ENCODE measurements at regions not wholly inside any gene's neighbourhood (a gene's known extent, or its start where the extent isn't known, plus 50 kb on each side); places are given as distances from the start of the nearest gene placed in this dataset.
"Not testable (repeated sequence)": the region's sequence is repeated elsewhere in the genome, so short reads cannot be mapped to it uniquely, and the experiment has no call there.

DNA sequence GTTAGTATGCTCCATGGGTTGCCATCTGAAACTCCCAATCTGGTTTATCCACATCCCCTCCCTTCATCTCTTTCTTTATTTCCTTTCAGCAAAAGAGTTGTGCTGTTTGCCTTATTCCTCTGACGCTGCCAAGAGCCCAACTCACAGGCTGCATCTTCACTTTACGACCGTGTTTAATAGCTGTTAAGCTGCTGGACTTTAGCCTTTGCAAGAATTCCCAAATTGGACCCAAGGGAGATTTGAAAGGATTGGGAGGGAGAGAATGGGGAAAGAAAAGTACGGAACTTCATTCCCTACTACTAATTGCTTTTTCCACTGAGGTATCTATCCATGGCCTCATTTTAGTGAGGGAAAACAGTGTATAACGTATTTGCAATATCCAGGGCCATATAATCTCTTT lies 263.4 kb upstream of the MEIS1 start:
- DNase-seq = no peak

GRCh38 chr2:66170744-66171330 lies 264.1 kb upstream of the MEIS1 start:
- DNase-seq = no peak

- no peak for DNase-seq
Observed at GRCh38 chr2:66169076-66169475, 265.8 kb upstream of the MEIS1 start.

DNA sequence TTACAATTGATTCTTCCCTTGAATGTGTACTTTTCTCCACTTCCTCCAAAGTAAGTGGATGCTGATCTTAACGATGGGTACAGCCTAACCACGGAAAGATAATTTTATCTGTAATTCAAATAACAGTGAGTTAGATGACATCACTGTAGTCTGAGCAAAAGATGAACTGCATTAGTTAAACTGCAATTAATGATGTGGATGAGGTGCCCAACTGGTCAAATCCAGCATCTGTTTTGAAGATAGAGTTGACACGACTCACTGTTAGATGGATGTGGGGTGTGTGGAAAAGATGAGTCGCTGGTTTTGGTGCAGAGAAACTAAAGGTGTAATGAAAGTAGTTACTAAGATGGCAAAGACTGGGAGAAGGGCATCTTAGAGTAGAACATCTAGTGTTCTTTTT lies 270.5 kb upstream of the MEIS1 start:
- DNase-seq = no peak

DNA sequence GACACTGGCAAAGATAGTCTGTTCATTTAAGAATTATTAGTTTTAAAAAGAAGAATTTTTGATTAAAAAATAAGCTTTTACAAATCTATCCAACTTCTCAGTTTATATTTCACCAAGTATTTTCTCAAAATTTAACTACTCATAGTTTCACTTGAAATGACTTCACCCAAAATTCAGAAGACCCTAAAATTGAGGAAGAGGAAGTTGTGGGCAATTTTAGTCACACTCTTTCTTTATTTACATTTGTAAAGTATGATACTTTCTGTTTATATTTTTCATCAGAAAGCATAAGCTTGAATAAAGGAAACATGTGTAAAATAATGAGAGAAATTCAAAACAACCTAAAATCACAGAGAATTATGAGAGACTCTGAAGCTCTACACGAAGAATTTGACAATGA lies 278.8 kb upstream of the MEIS1 start:
- no peak for DNase-seq

DNA sequence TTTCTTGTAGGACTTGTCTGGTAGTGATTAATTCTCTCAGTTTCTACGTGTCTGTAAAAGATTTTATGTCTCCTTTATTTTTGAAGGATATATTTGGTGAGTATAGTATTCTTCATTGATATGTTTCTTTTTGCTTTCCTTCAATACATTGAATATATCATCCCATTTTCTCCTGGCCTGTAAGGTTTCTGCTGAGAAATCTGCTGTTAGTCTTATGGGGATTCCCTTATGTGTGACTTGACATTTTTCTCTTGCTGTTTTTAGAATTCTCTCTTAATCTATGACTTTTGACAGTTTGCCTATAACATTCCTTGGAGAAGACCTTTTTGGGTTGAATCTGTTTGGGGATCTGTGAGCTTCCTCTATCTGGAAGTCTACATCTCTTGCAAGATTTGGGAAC lies 281.0 kb upstream of the MEIS1 start:
- DNase-seq = no peak

- DNase-seq = no peak
Observed at GRCh38 chr2:66145490-66145889, 289.4 kb upstream of the MEIS1 start.

DNA sequence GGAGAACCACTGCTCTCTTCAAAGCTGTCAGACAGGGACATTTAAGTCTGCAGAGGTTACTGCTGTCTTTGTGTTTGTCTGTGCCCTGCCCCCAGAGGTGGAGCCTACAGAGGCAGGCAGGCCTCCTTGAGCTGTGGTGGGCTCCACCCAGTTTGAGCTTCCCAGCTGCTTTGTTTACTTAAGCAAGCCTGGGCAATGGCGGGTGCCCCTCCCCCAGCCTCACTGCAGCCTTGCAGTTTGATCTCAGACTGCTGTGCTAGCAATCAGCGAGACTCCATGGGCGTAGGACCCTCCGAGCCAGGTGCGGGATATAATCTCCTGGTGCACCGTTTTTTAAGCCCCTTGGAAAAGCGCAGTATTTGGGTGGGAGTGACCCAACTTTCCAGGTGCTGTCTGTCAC lies 290.6 kb upstream of the MEIS1 start:
- not testable (repeated sequence) for DNase-seq

GRCh38 chr2:66137606-66138130 lies 297.3 kb upstream of the MEIS1 start:
- no peak for DNase-seq

- peak; percentile 26 for DNase-seq
Observed at GRCh38 chr2:66134138-66134701, 300.7 kb upstream of the MEIS1 start.

- DNase-seq = no peak
Observed at GRCh38 chr2:66127656-66128055, 307.3 kb upstream of the MEIS1 start.

DNA sequence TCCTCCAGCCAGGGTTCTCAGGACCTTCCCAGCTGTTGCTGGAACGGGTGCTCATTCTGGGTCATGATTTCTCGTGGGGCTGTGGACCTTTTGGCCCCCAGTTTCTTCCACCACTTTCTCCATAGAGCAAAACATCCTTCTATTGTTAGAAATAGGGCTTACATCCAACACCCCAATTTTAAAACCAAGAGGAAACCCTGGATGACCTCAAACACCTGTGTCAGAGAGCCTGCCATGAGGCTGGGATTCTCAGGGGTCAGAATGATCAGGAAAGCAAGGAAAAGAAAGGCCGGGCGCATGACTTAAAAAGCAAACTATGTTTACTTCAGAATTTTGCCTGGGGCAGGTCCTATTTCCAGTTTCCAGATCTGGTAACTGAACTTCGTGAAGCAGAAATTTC lies 307.9 kb upstream of the MEIS1 start:
- DNase-seq = no peak

DNA sequence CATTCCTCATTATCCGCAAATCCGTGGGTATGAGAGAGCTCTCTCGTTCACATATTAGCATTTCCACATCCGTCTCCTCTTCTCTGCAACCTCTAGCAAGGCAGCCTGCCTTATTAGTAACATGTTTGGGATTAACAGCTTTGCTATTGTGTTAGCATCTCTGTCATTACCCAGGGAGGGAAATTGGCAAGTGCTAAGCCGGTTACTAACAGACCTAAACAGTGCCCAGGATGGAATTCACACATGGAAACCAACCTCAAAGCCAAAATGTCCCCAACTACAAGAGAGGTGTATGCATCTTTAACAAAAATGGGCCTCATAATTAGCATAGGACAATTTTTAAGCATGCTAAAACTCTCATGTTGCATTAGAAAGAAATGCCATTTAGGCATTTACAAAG lies 309.0 kb upstream of the MEIS1 start:
- DNase-seq = no peak

GRCh38 chr2:66122516-66122915 lies 312.4 kb upstream of the MEIS1 start:
- no peak for DNase-seq

DNA sequence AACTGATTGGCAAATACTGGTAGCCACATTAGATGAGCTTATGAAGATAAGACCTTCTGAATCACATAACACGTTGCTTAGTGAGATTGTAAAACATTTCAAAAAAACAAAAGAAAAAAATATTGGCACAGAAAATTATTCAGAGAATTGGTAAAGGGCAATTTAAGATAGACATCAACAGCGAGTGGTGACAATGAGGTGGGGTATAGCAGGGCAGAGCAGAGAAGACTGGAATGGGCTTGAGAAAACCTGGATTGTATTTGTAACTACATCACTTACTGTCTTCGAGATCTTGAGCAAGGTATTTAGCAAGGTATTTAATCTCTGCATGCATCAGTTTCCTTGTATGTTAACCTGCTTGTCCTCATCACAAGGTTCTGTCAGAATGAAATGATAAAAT lies 313.0 kb upstream of the MEIS1 start:
- DNase-seq = no peak

- DNase-seq = no peak
Observed at GRCh38 chr2:66113988-66114625, 320.8 kb upstream of the MEIS1 start.

DNA sequence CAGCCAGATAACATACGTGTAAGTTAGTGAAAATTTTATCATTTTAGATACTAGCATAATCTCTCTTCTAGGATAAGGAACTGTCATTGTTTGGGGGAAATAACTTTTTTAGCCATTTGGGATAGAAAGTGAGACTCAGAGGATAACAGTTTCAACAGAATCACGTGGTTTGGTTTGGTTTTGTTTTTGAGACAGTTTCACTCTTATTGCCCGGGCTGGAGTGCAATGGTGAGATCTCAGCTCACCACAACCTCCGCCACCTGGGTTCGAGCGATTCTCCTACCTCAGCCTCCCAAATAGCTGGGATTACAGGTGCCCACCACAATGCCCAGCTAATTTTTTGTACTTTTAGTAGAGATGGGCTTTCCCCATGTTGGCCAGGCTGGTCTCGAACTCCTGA lies 323.2 kb upstream of the MEIS1 start:
- DNase-seq = no peak

DNA sequence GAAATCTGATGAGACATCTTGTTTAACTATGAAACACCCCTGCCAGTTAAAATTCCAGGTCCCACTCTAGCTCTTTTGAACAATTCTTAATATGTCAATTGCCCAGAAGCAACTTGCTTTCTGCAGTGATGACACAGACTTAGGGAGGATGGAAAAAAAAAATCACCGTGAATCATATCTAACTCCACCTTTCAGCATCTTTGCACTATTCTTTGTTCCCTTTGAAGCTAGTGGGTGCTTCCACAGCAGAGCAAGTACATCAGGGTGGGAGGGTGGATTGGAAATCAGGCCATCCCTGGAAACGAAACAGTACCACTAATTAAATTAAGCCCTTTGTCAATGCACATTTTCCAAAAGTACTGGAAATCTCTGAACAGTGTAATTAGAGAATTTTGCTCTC lies 324.3 kb upstream of the MEIS1 start:
- no peak for DNase-seq

GRCh38 chr2:66110086-66110485 lies 324.8 kb upstream of the MEIS1 start:
- no peak for DNase-seq

DNA sequence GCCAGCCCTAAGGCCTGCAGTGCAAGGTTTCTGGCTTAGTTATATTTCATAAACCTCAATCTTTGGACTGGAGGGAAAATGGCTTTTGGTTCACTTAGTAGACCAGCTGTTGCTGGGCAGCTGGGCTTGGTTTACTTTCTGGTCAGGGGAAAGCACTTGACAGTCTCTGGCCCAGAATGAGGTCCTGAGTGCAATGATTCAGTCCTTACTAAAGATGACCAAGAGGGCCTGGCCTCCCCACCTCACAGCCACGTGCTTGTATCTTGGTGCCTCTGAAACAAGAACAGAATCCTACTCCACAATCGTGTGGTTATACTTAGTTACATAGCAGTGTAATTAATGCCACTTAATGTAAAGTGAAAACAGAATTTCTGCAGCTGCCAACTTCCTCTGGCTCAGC lies 325.5 kb upstream of the MEIS1 start:
- no peak for DNase-seq

GRCh38 chr2:66105066-66105753 lies 329.7 kb upstream of the MEIS1 start:
- no peak for DNase-seq

- no peak for DNase-seq
Observed at GRCh38 chr2:66103581-66103980, 331.3 kb upstream of the MEIS1 start.

GRCh38 chr2:66101206-66101605 lies 333.7 kb upstream of the MEIS1 start:
- DNase-seq = no peak

GRCh38 chr2:66095820-66096345 lies 339.0 kb upstream of the MEIS1 start:
- DNase-seq = no peak
